Panc1 (cell line): ENCODE measurements at regions not wholly inside any gene's neighbourhood (a gene's known extent, or its start where the extent isn't known, plus 50 kb on each side); places are given as distances from the start of the nearest gene placed in this dataset. TPM values are rescaled to one million over a fixed set of nuclear protein-coding genes. Genes with fewer than 3 reads are reported as not detected.
"Not testable (repeated sequence)": the region's sequence is repeated elsewhere in the genome, so short reads cannot be mapped to it uniquely, and the experiment has no call there.

Source experiments
- ATAC-seq: fragments of 200-7000 bp; cut with Tn5 transposase; 2 replicates; pipeline ENCODE4 v1.9.1; 2020; ENCODE audit warnings: mild to moderate bottlenecking, moderate library complexity
- BruUV-seq: library from RNA; stranded (reverse); fragments of 400-500 nt; replicated peaks from 2 replicates; lab custom pipeline; 2021; lab: Mats Ljungman, UMichigan
- CTCF ChIA-PET: fragments of 300-600 bp; sonication (Branson Sonifier 250); formaldehyde crosslinking; loops from one replicate; lab custom pipeline; 2022; ENCODE audit warnings: antibody characterized with exemption; lab: Charles Lee
- POLR2A ChIA-PET: fragments of 300-600 bp; sonication (Branson Sonifier 250); formaldehyde crosslinking; loops from one replicate; lab custom pipeline; 2022; ENCODE audit warnings: antibody characterized with exemption; lab: Charles Lee
- DNase-seq: peaks from one replicate; pipeline ENCODE4 v3.0.0-alpha.2; 2010; ENCODE audit warnings: low read depth, low spot score
- H3K27ac ChIP-seq: 2 replicates; pipeline ENCODE4 v1.5.1; 2011; ENCODE audit warnings: mild to moderate bottlenecking, low read length, inconsistent platforms
- H3K27me3 ChIP-seq: fragments of 200-500 bp; sonication (Bioruptor generic); 2 replicates; pipeline ENCODE4 v1.6.0; 2014; ENCODE audit warnings: low read length, inconsistent platforms; ENCODE audit not compliant: control insufficient read depth, insufficient read depth
- H3K36me3 ChIP-seq: fragments of 200-500 bp; sonication (Bioruptor generic); 2 replicates; pipeline ENCODE4 v1.5.1; 2014; ENCODE audit warnings: inconsistent platforms, mild to moderate bottlenecking, low read length, moderate library complexity; ENCODE audit not compliant: control insufficient read depth, insufficient read depth
- H3K4me1 ChIP-seq: 2 replicates; pipeline ENCODE4 v1.5.1; 2011; ENCODE audit warnings: inconsistent platforms, mild to moderate bottlenecking, low read length, moderate library complexity; ENCODE audit not compliant: control insufficient read depth, insufficient read depth
- H3K4me3 ChIP-seq, 2 experiments: 2 replicates each; pipeline ENCODE4 v1.5.1; 2011 to 2012; ENCODE audit warnings: low read depth in 2 of 2, low read length in 2 of 2, mild to moderate bottlenecking in 2 of 2, inconsistent platforms in 1 of 2, moderate library complexity in 1 of 2
- H3K9me3 ChIP-seq: fragments of 200-500 bp; sonication (Bioruptor generic); 2 replicates; pipeline ENCODE4 v1.5.1; 2014; ENCODE audit warnings: low read depth, mild to moderate bottlenecking, inconsistent platforms, low read length, moderate library complexity; ENCODE audit not compliant: control insufficient read depth, insufficient read depth
- POLR2AphosphoS5 ChIP-seq: IDR thresholded peaks from 2 replicates; pipeline ENCODE4 v1.6.1; 2012; ENCODE audit warnings: mild to moderate bottlenecking, low read depth, low read length, moderate library complexity
- SIN3A ChIP-seq: IDR thresholded peaks from 2 replicates; pipeline ENCODE4 v1.6.1; 2012; ENCODE audit warnings: low read depth, mild to moderate bottlenecking, low read length, moderate library complexity, borderline replicate concordance; ENCODE audit not compliant: insufficient read depth
- TCF7L2 ChIP-seq: IDR thresholded peaks from 2 replicates; pipeline ENCODE4 v1.6.1; 2011; ENCODE audit warnings: mild to moderate bottlenecking, low read depth, low read length, inconsistent platforms
- in situ Hi-C: cut with HindIII; loops from 2 replicates; pipeline ENCODE4 v1.10.0; 2016; ENCODE audit warnings: low sequenced_read_pairs, low pct_unique_long_range_greater_than_20kb
- intact Hi-C: fragments of 100-400 bp; cut with micrococcal nuclease; formaldehyde crosslinking; loops from one replicate; pipeline ENCODE4 v1.10.0; 2022; ENCODE audit not compliant: unreplicated experiment
- microRNA-seq: library from miRNA; unstranded; fragments of <30 nt; microRNA quantifications from one replicate; pipeline ENCODE4 v1.1.0, GENCODE V29; 2020; ENCODE audit not compliant: unreplicated experiment
- TF ChIP-seq, protein P1 (sequence below), 2 experiments: IDR thresholded peaks; 2 replicates each; pipeline ENCODE4 v1.6.1; 2011 to 2012; ENCODE audit warnings: low read depth in 2 of 2, control low read depth in 1 of 2, low read length in 1 of 2, mild to moderate bottlenecking in 1 of 2, moderate library complexity in 1 of 2; ENCODE audit not compliant: insufficient read depth in 1 of 2
- TF ChIP-seq, protein P2 (sequence below): fragments of 450-650 bp; IDR thresholded peaks from 2 replicates; pipeline ENCODE4 v1.5.1; 2017; ENCODE audit warnings: mild to moderate bottlenecking

- Histone ChIP-seq H3K27ac (no peak overlapping the region), H3K36me3 (no peaks in the 10 kb centered on the region), H3K4me1 (no peaks in the 10 kb centered on the region), H3K4me3 (no peak overlapping the region), H3K27me3 (no peaks in the 10 kb centered on the region), H3K9me3 (no peaks in the 10 kb centered on the region)
- intact Hi-C loops: no loop called here
- ChIA-PET POLR2A (no interaction called here), CTCF (no interaction called here)
- in situ Hi-C loops: no loop called here
- no peak for DNase-seq
- BruUV-seq: no TSS peak
- TF ChIP-seq POLR2AphosphoS5 (no peak), SIN3A (no peak), TCF7L2 (no peak)
- TF ChIP-seq, protein P1, sequence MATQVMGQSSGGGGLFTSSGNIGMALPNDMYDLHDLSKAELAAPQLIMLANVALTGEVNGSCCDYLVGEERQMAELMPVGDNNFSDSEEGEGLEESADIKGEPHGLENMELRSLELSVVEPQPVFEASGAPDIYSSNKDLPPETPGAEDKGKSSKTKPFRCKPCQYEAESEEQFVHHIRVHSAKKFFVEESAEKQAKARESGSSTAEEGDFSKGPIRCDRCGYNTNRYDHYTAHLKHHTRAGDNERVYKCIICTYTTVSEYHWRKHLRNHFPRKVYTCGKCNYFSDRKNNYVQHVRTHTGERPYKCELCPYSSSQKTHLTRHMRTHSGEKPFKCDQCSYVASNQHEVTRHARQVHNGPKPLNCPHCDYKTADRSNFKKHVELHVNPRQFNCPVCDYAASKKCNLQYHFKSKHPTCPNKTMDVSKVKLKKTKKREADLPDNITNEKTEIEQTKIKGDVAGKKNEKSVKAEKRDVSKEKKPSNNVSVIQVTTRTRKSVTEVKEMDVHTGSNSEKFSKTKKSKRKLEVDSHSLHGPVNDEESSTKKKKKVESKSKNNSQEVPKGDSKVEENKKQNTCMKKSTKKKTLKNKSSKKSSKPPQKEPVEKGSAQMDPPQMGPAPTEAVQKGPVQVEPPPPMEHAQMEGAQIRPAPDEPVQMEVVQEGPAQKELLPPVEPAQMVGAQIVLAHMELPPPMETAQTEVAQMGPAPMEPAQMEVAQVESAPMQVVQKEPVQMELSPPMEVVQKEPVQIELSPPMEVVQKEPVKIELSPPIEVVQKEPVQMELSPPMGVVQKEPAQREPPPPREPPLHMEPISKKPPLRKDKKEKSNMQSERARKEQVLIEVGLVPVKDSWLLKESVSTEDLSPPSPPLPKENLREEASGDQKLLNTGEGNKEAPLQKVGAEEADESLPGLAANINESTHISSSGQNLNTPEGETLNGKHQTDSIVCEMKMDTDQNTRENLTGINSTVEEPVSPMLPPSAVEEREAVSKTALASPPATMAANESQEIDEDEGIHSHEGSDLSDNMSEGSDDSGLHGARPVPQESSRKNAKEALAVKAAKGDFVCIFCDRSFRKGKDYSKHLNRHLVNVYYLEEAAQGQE (IDR thresholded peaks at IDR 0.05; ENCODE audit: insufficient read depth in 1 of 2, low read depth in 2 of 2, low read length in 1 of 2): no peak
- TF ChIP-seq, protein P2, sequence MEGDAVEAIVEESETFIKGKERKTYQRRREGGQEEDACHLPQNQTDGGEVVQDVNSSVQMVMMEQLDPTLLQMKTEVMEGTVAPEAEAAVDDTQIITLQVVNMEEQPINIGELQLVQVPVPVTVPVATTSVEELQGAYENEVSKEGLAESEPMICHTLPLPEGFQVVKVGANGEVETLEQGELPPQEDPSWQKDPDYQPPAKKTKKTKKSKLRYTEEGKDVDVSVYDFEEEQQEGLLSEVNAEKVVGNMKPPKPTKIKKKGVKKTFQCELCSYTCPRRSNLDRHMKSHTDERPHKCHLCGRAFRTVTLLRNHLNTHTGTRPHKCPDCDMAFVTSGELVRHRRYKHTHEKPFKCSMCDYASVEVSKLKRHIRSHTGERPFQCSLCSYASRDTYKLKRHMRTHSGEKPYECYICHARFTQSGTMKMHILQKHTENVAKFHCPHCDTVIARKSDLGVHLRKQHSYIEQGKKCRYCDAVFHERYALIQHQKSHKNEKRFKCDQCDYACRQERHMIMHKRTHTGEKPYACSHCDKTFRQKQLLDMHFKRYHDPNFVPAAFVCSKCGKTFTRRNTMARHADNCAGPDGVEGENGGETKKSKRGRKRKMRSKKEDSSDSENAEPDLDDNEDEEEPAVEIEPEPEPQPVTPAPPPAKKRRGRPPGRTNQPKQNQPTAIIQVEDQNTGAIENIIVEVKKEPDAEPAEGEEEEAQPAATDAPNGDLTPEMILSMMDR: no peak
- no peak for ATAC-seq
These were observed 65.3 kb upstream of the DRD5 start for GRCh38 chr4:9716093-9716492.

DNA sequence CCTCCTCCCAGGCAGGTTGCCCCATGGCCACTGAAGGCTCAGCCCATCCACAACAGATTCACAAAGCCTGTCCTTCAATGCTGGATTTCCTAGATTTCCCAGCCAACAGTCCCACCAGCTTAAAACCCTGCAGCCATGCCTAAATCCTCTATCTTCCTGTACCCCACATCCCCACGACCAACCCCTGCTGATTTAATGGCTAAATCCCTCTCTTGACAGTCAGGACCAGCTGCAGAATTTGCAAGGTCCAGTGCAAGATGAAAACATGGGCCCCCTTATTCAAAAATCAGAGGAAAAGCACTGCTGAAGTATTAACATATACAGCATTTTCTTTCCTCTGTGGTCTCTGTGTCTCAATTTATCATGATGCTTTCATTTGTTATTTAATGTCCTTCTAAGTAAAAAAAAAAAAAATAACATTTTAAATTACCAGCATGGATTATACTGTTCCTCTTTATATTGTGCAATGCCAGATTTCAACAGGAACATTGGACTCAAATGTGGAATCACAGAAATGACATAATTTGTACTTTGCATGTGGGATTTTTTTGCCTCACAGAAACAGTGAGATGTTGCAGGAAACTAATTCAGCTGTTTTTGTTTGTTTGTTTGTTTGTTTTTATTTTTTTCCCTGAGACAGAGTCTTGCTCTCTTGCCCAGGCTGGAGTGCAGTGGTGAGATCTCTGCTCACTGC lies 63.0 kb upstream of the DRD5 start:
- CTCF ChIA-PET: interaction anchor here (0.7 kb wide), 1 partner anchor 17 kb away, joined by 3 read pairs; no protein-coding TSS in a partner anchor
- H3K9me3 ChIP-seq, DNase-seq, intact Hi-C loops, ATAC-seq, H3K27me3 ChIP-seq, H3K4me3 ChIP-seq, H3K4me1 ChIP-seq, in situ Hi-C loops, H3K27ac ChIP-seq, H3K36me3 ChIP-seq, BruUV-seq, POLR2A ChIA-PET: not testable (repeated sequence)

GRCh38 chr4:9722131-9722530 lies 59.3 kb upstream of the DRD5 start:
- H3K4me1 ChIP-seq, CTCF ChIA-PET, H3K27ac ChIP-seq, DNase-seq, H3K36me3 ChIP-seq, POLR2A ChIA-PET, intact Hi-C loops, ATAC-seq, BruUV-seq, H3K9me3 ChIP-seq, H3K4me3 ChIP-seq, H3K27me3 ChIP-seq, in situ Hi-C loops: not testable (repeated sequence)

Small RNA genes in the stretch of these regions (microRNA-seq; reads per million reads assigned to microRNA genes)
- not detected for gene MIR548I2
